ENCODE measurements at regions not wholly inside any gene's neighbourhood (a gene's known extent, or its start where the extent isn't known, plus 50 kb on each side); places are given as distances from the start of the nearest gene placed in this dataset.
"Not testable (repeated sequence)": the region's sequence is repeated elsewhere in the genome, so short reads cannot be mapped to it uniquely, and the experiment has no call there.

- peaks cover 9% of the 10 kb centered on the region for H3K27me3 Mint-ChIP-seq
- DNase-seq (ENCODE audit: low spot score in 2 of 2) (no peak), ATAC-seq (ENCODE audit: low read depth) (no peak)
- no peak overlapping the region for H3K4me3 Mint-ChIP-seq
- peaks cover 1% of the 10 kb centered on the region for H3K9me3 Mint-ChIP-seq
- H3K36me3 Mint-ChIP-seq, result no peaks in the 10 kb centered on the region
- H3K27ac Mint-ChIP-seq, result no peak overlapping the region
- no peaks in the 10 kb centered on the region for H3K4me1 Mint-ChIP-seq
These were observed 114.6 kb downstream of the IER5 start for GRCh38 chr1:181202986-181203555.

DNA sequence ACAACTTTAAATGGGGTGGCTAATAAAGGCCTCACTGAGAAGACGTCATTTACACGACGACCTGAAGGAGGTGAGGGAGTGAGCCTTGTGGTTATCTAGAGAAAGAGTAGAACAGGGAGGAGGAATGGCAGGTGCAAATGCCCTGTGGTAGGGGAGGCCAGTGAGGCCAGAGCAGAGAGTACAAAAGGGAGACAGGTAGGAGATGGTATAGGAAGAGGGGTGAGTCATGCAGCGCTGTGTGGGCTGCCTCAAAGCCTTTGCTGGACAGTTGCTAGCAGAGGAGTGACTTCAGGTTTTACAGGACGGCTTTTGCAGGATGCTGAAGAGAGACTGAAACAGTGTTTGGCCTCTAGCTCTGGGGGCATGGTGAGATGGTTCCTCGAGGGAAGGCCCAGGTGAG is 116.0 kb downstream of the IER5 start:
- peaks cover 9% of the 10 kb centered on the region for H3K27me3 Mint-ChIP-seq
- no peaks in the 10 kb centered on the region for H3K4me1 Mint-ChIP-seq
- ATAC-seq (ENCODE audit: low read depth), result no peak
- no peak overlapping the region for H3K4me3 Mint-ChIP-seq
- no peak overlapping the region for H3K27ac Mint-ChIP-seq
- H3K9me3 Mint-ChIP-seq, result peaks cover 1% of the 10 kb centered on the region
- DNase-seq (ENCODE audit: low spot score in 2 of 2), result no peak
- no peaks in the 10 kb centered on the region for H3K36me3 Mint-ChIP-seq

DNA sequence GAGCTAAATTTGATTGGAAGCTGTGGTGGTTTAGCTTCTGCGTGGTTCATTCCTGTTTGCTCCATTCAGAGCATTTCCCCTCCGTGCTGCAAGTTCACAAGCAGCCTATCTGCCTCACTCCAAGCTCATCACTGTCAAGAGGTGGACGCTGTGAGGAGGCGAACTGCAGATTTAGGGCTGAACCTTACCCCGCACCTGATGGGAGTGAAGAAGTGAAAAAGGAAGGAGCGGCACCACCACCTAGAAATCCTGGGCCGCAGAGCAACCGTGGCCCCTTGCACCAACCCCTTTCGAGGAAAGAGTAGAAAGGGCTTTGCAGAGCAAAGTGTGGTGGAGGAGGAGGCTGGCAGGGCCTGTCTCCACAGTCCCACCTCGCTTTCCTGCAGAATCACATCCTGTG is 117.4 kb downstream of the IER5 start:
- no peak overlapping the region for H3K27ac Mint-ChIP-seq
- no peak overlapping the region for H3K4me3 Mint-ChIP-seq
- ATAC-seq (ENCODE audit: low read depth), result no peak
- DNase-seq (ENCODE audit: low spot score in 2 of 2), result no peak
- H3K36me3 Mint-ChIP-seq, result no peaks in the 10 kb centered on the region
- H3K27me3 Mint-ChIP-seq, result peaks cover 9% of the 10 kb centered on the region
- H3K9me3 Mint-ChIP-seq, result no peaks in the 10 kb centered on the region
- H3K4me1 Mint-ChIP-seq, result no peaks in the 10 kb centered on the region

- Mint-ChIP-seq H3K36me3 (no peaks in the 10 kb centered on the region), H3K27ac (no peak overlapping the region), H3K27me3 (peaks cover 9% of the 10 kb centered on the region), H3K4me1 (no peaks in the 10 kb centered on the region), H3K9me3 (no peaks in the 10 kb centered on the region), H3K4me3 (no peak overlapping the region)
- DNase-seq (ENCODE audit: low spot score in 2 of 2) (no peak), ATAC-seq (ENCODE audit: low read depth) (no peak)
These were observed 118.0 kb downstream of the IER5 start for GRCh38 chr1:181206513-181206912.

DNA sequence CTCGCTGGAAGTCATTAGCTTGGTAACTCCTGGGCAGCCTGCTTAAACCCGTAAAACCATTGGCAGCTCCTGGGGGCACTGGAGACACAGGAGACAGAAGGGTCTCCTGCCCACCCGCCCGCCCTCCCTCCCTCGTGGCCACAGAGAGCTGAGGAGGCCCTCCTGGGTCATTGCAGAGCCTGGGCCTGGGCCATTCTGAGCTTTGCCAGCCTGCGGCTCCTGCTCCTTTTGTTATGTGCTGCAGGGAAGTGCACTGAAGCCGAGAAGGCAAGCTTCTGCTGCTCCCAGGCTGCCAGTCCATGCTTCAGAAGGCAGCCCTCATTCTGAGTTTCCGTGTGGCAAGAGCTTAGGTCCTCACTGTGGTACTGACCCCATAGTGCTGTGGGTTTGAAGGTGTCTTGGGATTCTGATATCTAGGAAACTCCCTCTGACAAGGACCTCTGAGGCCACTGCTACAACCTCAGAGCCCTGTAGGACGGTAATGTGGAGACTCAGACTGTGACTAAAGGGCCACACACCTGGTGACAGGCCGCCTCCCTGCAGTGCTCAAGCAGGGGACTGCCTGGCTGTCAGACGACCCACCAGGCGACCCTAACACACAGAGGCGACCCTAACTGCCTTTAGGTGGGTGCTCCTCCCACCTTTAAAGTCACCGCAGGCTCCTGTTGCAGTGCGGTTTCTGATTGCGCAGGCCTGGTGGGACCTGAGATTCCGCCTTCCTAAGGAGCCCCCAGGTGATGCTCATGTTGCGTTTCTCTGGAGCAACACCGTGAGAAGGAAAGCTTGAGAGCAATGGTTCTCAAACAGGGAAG is 118.7 kb downstream of the IER5 start:
- no peak for ATAC-seq (ENCODE audit: low read depth)
- peaks cover 9% of the 10 kb centered on the region for H3K27me3 Mint-ChIP-seq
- no peaks in the 10 kb centered on the region for H3K36me3 Mint-ChIP-seq
- H3K4me1 Mint-ChIP-seq, result no peaks in the 10 kb centered on the region
- H3K9me3 Mint-ChIP-seq, result no peaks in the 10 kb centered on the region
- no peak overlapping the region for H3K27ac Mint-ChIP-seq
- H3K4me3 Mint-ChIP-seq, result no peak overlapping the region
- DNase-seq (ENCODE audit: low spot score in 2 of 2), result no peak

DNA sequence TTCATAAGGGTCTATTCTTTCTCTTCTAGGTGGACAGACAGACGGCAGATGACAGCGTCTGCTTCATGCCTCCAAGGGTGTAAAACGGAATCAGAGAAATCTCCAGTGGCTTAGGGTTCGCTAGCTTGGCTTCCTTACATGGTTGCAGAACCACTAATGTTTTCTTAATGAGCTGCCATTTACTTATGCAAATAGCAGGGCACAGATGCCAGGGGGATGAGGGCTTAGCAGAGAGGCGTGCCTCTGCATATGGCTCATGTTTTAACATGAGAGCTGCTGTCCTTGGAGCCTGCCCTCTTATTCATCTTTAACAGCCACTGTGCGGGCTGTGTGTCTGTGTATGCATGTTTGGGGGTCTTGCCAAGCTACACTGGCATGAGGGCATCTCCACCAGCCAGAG is 119.6 kb downstream of the IER5 start:
- Mint-ChIP-seq H3K27ac (no peak overlapping the region), H3K4me3 (no peak overlapping the region), H3K9me3 (no peaks in the 10 kb centered on the region), H3K36me3 (no peaks in the 10 kb centered on the region), H3K4me1 (no peaks in the 10 kb centered on the region), H3K27me3 (peaks cover 6% of the 10 kb centered on the region)
- ATAC-seq (ENCODE audit: low read depth) (no peak), DNase-seq (ENCODE audit: low spot score in 2 of 2) (no peak)

- ATAC-seq (ENCODE audit: low read depth) (no peak), DNase-seq (ENCODE audit: low spot score in 2 of 2) (no peak)
- H3K36me3 Mint-ChIP-seq, result no peaks in the 10 kb centered on the region
- no peak overlapping the region for H3K27ac Mint-ChIP-seq
- H3K4me1 Mint-ChIP-seq, result no peaks in the 10 kb centered on the region
- H3K4me3 Mint-ChIP-seq, result no peak overlapping the region
- no peaks in the 10 kb centered on the region for H3K9me3 Mint-ChIP-seq
- H3K27me3 Mint-ChIP-seq, result peaks cover 8% of the 10 kb centered on the region
These were observed 120.5 kb downstream of the IER5 start for GRCh38 chr1:181208967-181209366.

DNA sequence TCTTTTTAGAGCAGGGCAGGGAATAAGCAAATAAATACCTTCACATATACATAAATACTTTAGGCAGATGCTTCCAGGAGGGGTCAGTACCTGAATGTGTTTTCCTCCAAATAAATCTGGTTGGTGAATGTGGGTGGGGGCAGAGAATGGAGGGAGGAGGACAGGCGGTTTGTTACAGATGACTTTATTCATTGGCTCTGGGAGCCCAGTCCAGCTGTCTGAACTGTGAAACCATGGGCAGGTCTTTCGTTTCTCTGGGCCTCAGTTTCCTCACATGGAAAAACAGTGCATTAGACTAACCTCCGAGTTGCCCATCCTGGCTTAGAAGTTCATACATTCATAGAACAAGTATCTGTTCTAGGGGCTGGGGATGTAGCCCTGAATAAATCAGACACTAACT is 124.6 kb downstream of the IER5 start:
- no peak for ATAC-seq (ENCODE audit: low read depth)
- no peaks in the 10 kb centered on the region for H3K4me1 Mint-ChIP-seq
- H3K4me3 Mint-ChIP-seq, result no peak overlapping the region
- peaks cover 4% of the 10 kb centered on the region for H3K9me3 Mint-ChIP-seq
- H3K27ac Mint-ChIP-seq, result no peak overlapping the region
- no peak for DNase-seq (ENCODE audit: low spot score in 2 of 2)
- peaks cover 17% of the 10 kb centered on the region for H3K27me3 Mint-ChIP-seq
- peaks cover 3% of the 10 kb centered on the region for H3K36me3 Mint-ChIP-seq

DNA sequence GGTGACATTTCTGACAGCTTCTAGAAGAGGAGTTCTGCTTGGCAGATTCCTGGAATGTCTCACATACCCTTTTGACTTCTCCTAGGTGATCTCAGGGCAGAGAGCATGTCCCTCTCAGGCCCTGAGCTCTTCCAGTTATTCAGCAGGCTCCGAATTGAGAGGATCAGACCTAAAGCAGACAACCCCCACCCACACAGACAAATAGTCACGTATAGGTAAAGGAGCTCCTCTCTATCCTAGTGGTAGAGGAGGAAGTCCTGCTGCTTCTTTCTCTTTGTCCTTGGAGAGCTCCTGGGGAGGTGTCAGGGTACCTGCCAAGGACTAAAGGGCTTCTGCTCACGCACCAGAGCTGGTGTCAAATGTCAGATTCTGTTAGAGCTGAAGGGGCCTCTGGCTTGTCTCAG is 128.1 kb downstream of the IER5 start:
- peaks cover 3% of the 10 kb centered on the region for H3K36me3 Mint-ChIP-seq
- no peak overlapping the region for H3K4me3 Mint-ChIP-seq
- peaks cover 4% of the 10 kb centered on the region for H3K9me3 Mint-ChIP-seq
- H3K27ac Mint-ChIP-seq, result no peak overlapping the region
- peaks cover 26% of the 10 kb centered on the region for H3K27me3 Mint-ChIP-seq
- DNase-seq (ENCODE audit: low spot score in 2 of 2) (no peak), ATAC-seq (ENCODE audit: low read depth) (no peak)
- H3K4me1 Mint-ChIP-seq, result no peaks in the 10 kb centered on the region

- ATAC-seq (ENCODE audit: low read depth), result no peak
- Mint-ChIP-seq H3K27me3 (peaks cover 30% of the 10 kb centered on the region), H3K4me3 (no peak overlapping the region), H3K4me1 (no peaks in the 10 kb centered on the region), H3K27ac (no peak overlapping the region), H3K36me3 (peaks cover 6% of the 10 kb centered on the region), H3K9me3 (peaks cover 11% of the 10 kb centered on the region)
- DNase-seq (ENCODE audit: low spot score in 2 of 2), result no peak
These were observed 131.4 kb downstream of the IER5 start for GRCh38 chr1:181219938-181220337.

GRCh38 chr1:181221078-181221477 is 132.6 kb downstream of the IER5 start:
- H3K27me3 Mint-ChIP-seq, result peaks cover 30% of the 10 kb centered on the region
- no peaks in the 10 kb centered on the region for H3K4me1 Mint-ChIP-seq
- peaks cover 6% of the 10 kb centered on the region for H3K36me3 Mint-ChIP-seq
- DNase-seq (ENCODE audit: low spot score in 2 of 2) (no peak), ATAC-seq (ENCODE audit: low read depth) (no peak)
- H3K9me3 Mint-ChIP-seq, result peaks cover 11% of the 10 kb centered on the region
- H3K4me3 Mint-ChIP-seq, result no peak overlapping the region
- H3K27ac Mint-ChIP-seq, result no peak overlapping the region

DNA sequence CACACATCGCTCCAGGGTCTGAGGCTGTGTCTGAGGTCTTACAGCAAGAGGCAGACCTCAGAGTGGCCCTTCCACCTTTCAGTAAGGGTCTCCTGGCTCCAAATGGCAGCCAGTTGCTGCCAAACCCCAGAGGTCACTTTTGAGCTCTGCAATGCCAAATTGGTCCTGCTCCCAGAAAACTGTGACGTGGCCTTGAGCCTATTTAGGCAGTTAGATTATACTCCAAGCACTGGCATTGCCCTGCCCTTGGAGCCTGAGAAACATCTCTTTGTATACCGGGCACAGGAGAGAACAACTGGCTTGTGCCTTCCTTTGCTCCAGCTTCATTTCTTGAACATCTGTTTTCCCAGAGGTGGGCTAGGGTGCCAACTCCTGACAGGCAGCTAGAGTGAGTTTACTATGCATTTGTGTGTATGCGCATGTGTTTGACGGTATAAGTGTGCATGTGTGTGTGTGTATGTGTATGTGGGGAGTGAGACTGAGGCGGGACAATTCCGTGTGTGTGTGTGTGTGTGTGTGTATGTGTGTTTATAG is 134.5 kb downstream of the IER5 start:
- H3K4me3 Mint-ChIP-seq, result no peak overlapping the region
- no peak overlapping the region for H3K27ac Mint-ChIP-seq
- peaks cover 3% of the 10 kb centered on the region for H3K36me3 Mint-ChIP-seq
- H3K27me3 Mint-ChIP-seq, result peaks cover 20% of the 10 kb centered on the region
- H3K9me3 Mint-ChIP-seq, result peaks cover 10% of the 10 kb centered on the region
- DNase-seq (ENCODE audit: low spot score in 2 of 2) (no peak), ATAC-seq (ENCODE audit: low read depth) (no peak)
- H3K4me1 Mint-ChIP-seq, result no peaks in the 10 kb centered on the region

DNA sequence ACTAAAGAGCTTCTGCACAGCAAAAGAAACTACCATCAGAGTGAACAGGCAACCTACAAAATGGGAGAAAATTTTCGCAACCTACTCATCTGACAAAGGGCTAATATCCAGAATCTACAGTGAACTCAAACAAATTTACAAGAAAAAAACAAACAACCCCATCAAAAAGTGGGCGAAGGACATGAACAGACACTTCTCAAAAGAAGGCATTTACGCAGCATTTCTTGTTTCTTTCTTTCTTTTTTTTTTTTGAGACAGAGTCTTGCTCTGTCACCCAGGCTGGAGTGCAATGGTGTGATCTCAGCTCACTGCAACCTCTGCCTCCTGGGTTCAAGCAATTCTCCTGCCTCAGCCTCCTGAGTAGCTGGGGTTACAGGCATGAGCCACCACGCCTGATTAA is 138.2 kb downstream of the IER5 start:
- not testable (repeated sequence) for H3K36me3 Mint-ChIP-seq

DNA sequence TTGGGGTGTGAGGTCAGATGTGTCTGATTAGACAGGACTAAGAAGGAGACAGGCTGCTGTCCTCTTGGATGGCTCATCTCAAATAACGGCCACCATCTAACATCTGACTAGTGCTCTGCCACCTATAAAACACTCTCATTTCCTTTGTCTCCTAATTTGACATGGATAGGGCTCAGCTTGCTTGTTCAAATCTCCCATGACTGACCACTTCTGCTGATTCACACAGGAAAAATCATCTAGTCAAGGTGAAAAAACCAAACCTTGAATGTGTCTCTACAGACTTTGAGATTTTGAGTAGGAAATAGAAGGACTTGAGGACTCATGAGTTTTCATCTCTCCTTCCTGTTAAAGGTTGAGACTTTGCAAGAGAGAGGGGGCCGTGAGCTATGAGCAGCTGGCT is 150.6 kb downstream of the IER5 start:
- Mint-ChIP-seq H3K4me1 (no peaks in the 10 kb centered on the region), H3K27ac (no peak overlapping the region), H3K4me3 (no peak overlapping the region), H3K9me3 (peaks cover 4% of the 10 kb centered on the region), H3K27me3 (peaks cover 12% of the 10 kb centered on the region), H3K36me3 (no peaks in the 10 kb centered on the region)
- DNase-seq (ENCODE audit: low spot score in 2 of 2) (no peak), ATAC-seq (ENCODE audit: low read depth) (no peak)

More for the DNA sequence above, 138.2 kb downstream of the IER5 start:
- not testable (repeated sequence) for DNase-seq (ENCODE audit: low spot score in 2 of 2); ATAC-seq (ENCODE audit: low read depth); H3K4me1 Mint-ChIP-seq; H3K27ac Mint-ChIP-seq; H3K4me3 Mint-ChIP-seq
- peaks cover 14% of the 10 kb centered on the region for H3K9me3 Mint-ChIP-seq
- peaks cover 12% of the 10 kb centered on the region for H3K27me3 Mint-ChIP-seq

DNA sequence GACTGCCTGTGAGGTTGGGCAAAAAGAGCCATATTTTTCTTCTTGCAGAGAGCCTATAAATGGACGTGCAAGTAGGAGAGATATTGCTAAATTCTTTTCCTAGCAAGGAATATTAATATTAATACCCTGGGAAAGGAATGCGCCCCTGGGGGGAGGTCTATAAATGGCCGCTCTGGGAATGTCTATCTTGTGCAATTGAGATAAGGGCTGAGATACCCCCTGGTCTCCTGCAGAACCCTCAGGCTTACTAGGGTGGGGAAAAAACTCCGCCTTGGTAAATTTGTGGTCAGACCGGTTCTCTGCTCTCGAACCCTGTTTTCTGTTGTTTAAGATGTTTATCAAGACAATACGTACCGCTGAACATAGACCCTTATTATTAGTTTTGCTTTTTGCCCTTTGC is 157.8 kb downstream of the IER5 start:
- H3K4me3 Mint-ChIP-seq; ATAC-seq (ENCODE audit: low read depth); H3K4me1 Mint-ChIP-seq; DNase-seq (ENCODE audit: low spot score in 2 of 2); H3K27me3 Mint-ChIP-seq; H3K36me3 Mint-ChIP-seq; H3K27ac Mint-ChIP-seq: not testable (repeated sequence)
- H3K9me3 Mint-ChIP-seq, result peaks cover 19% of the 10 kb centered on the region

Data from memory B cell (primary cell).